ENCODE measurements at regions not wholly inside any gene's neighbourhood (a gene's known extent, or its start where the extent isn't known, plus 50 kb on each side); places are given as distances from the start of the nearest gene placed in this dataset.

- Histone ChIP-seq H3F3A (ENCODE audit: insufficient read depth) (no peaks in the 10 kb centered on the region), H3K79me2 (ENCODE audit: insufficient read depth) (no peaks in the 10 kb centered on the region), H3K9me2 (ENCODE audit: insufficient read depth) (no peaks in the 10 kb centered on the region), H3K36me3 (ENCODE audit: low read depth) (no peaks in the 10 kb centered on the region), H3K4me3 (no peak overlapping the region), H3K27ac (no peak overlapping the region), H2AFZ (no peak overlapping the region), H3K9me3 (ENCODE audit: low read depth) (no peaks in the 10 kb centered on the region), H3K4me1 (ENCODE audit: insufficient read depth) (no peaks in the 10 kb centered on the region), H3K27me3 (replicated peaks; ENCODE audit: insufficient read depth) (no peaks in the 10 kb centered on the region), H3K4me2 (ENCODE audit: unreplicated experiment) (no peak overlapping the region), H3K9ac (no peak overlapping the region), H4K20me1 (ENCODE audit: insufficient read depth) (no peaks in the 10 kb centered on the region)
- DNase-seq: no peak
- in situ Hi-C loops (cut with MboI): no loop called here
- 75 to 78% methylated on average over 4 of the region's 4 CpGs for WGBS, 2 experiments (ENCODE audit: low coverage in 1 of 2, low lambda C conversion rate in 2 of 2, missing lambda C conversion rate in 2 of 2)
- no peak for TF ChIP-seq EZH2 (IDR thresholded peaks at IDR 0.05; ENCODE audit: insufficient read depth, poor library complexity, severe bottlenecking)
- TF ChIP-seq EZH2phosphoT487 (IDR thresholded peaks at IDR 0.05; ENCODE audit: insufficient read depth, low read depth): no peak
Measured at GRCh38 chr1:200272481-200273068, 137.3 kb downstream of the ZNF281 start.

GRCh38 chr1:200269256-200269655, 140.6 kb downstream of the ZNF281 start:
- no peaks in the 10 kb centered on the region for H3F3A ChIP-seq (ENCODE audit: insufficient read depth)
- no peaks in the 10 kb centered on the region for H3K9me2 ChIP-seq (ENCODE audit: insufficient read depth)
- H2AFZ ChIP-seq: no peak overlapping the region
- no peak overlapping the region for H3K27ac ChIP-seq
- H3K4me2 ChIP-seq (ENCODE audit: unreplicated experiment): no peak overlapping the region
- TF ChIP-seq EZH2 (IDR thresholded peaks at IDR 0.05; ENCODE audit: insufficient read depth, poor library complexity, severe bottlenecking): no peak
- no peak for TF ChIP-seq EZH2phosphoT487 (IDR thresholded peaks at IDR 0.05; ENCODE audit: insufficient read depth, low read depth)
- no peaks in the 10 kb centered on the region for H4K20me1 ChIP-seq (ENCODE audit: insufficient read depth)
- in situ Hi-C loops (cut with MboI): no loop called here
- no peak for DNase-seq
- H3K27me3 ChIP-seq (replicated peaks; ENCODE audit: insufficient read depth): no peaks in the 10 kb centered on the region
- H3K36me3 ChIP-seq (ENCODE audit: low read depth): no peaks in the 10 kb centered on the region
- no peak overlapping the region for H3K9ac ChIP-seq
- no peaks in the 10 kb centered on the region for H3K9me3 ChIP-seq (ENCODE audit: low read depth)
- H3K79me2 ChIP-seq (ENCODE audit: insufficient read depth): no peaks in the 10 kb centered on the region
- no peak overlapping the region for H3K4me3 ChIP-seq
- WGBS, 2 experiments (ENCODE audit: low coverage in 1 of 2, low lambda C conversion rate in 2 of 2, missing lambda C conversion rate in 2 of 2): 100% methylated on average over 1 of the region's 1 CpG
- no peaks in the 10 kb centered on the region for H3K4me1 ChIP-seq (ENCODE audit: insufficient read depth)

GRCh38 chr1:200267937-200268336, 141.9 kb downstream of the ZNF281 start:
- in situ Hi-C loops (cut with MboI): no loop called here
- H3F3A ChIP-seq (ENCODE audit: insufficient read depth): no peaks in the 10 kb centered on the region
- no peak overlapping the region for H3K4me3 ChIP-seq
- no peak overlapping the region for H3K9ac ChIP-seq
- H3K4me1 ChIP-seq (ENCODE audit: insufficient read depth): no peaks in the 10 kb centered on the region
- TF ChIP-seq EZH2phosphoT487 (IDR thresholded peaks at IDR 0.05; ENCODE audit: insufficient read depth, low read depth) (no peak), EZH2 (IDR thresholded peaks at IDR 0.05; ENCODE audit: insufficient read depth, poor library complexity, severe bottlenecking) (no peak)
- H3K79me2 ChIP-seq (ENCODE audit: insufficient read depth): no peaks in the 10 kb centered on the region
- no peak overlapping the region for H3K4me2 ChIP-seq (ENCODE audit: unreplicated experiment)
- H3K9me3 ChIP-seq (ENCODE audit: low read depth): no peaks in the 10 kb centered on the region
- 48 to 50% methylated on average over 1 of the region's 1 CpG for WGBS, 2 experiments (ENCODE audit: low coverage in 1 of 2, low lambda C conversion rate in 2 of 2, missing lambda C conversion rate in 2 of 2)
- no peaks in the 10 kb centered on the region for H3K36me3 ChIP-seq (ENCODE audit: low read depth)
- no peaks in the 10 kb centered on the region for H3K27me3 ChIP-seq (replicated peaks; ENCODE audit: insufficient read depth)
- H3K27ac ChIP-seq: no peak overlapping the region
- H3K9me2 ChIP-seq (ENCODE audit: insufficient read depth): no peaks in the 10 kb centered on the region
- H4K20me1 ChIP-seq (ENCODE audit: insufficient read depth): no peaks in the 10 kb centered on the region
- no peak overlapping the region for H2AFZ ChIP-seq
- no peak for DNase-seq

- DNase-seq: no peak
- no peaks in the 10 kb centered on the region for H3K9me3 ChIP-seq (ENCODE audit: low read depth)
- no peaks in the 10 kb centered on the region for H3K4me1 ChIP-seq (ENCODE audit: insufficient read depth)
- no peak overlapping the region for H3K27ac ChIP-seq
- H3F3A ChIP-seq (ENCODE audit: insufficient read depth): no peaks in the 10 kb centered on the region
- in situ Hi-C loops (cut with MboI): no loop called here
- H3K36me3 ChIP-seq (ENCODE audit: low read depth): no peaks in the 10 kb centered on the region
- H2AFZ ChIP-seq: no peak overlapping the region
- H3K79me2 ChIP-seq (ENCODE audit: insufficient read depth): no peaks in the 10 kb centered on the region
- H3K4me2 ChIP-seq (ENCODE audit: unreplicated experiment): no peak overlapping the region
- 80 to 81% methylated on average over 4 of the region's 4 CpGs for WGBS, 2 experiments (ENCODE audit: low coverage in 1 of 2, low lambda C conversion rate in 2 of 2, missing lambda C conversion rate in 2 of 2)
- H3K4me3 ChIP-seq: no peak overlapping the region
- no peaks in the 10 kb centered on the region for H3K9me2 ChIP-seq (ENCODE audit: insufficient read depth)
- H4K20me1 ChIP-seq (ENCODE audit: insufficient read depth): no peaks in the 10 kb centered on the region
- TF ChIP-seq EZH2 (IDR thresholded peaks at IDR 0.05; ENCODE audit: insufficient read depth, poor library complexity, severe bottlenecking) (no peak), EZH2phosphoT487 (IDR thresholded peaks at IDR 0.05; ENCODE audit: insufficient read depth, low read depth) (no peak)
- no peak overlapping the region for H3K9ac ChIP-seq
- no peaks in the 10 kb centered on the region for H3K27me3 ChIP-seq (replicated peaks; ENCODE audit: insufficient read depth)
Measured at GRCh38 chr1:200267458-200267857, 142.4 kb downstream of the ZNF281 start.

- DNase-seq: no peak
- H3K9me2 ChIP-seq (ENCODE audit: insufficient read depth): no peaks in the 10 kb centered on the region
- WGBS, 2 experiments (ENCODE audit: low coverage in 1 of 2, low lambda C conversion rate in 2 of 2, missing lambda C conversion rate in 2 of 2): 71 to 75% methylated on average over 3 of the region's 3 CpGs
- no peak overlapping the region for H3K9ac ChIP-seq
- no peaks in the 10 kb centered on the region for H3K9me3 ChIP-seq (ENCODE audit: low read depth)
- H3K36me3 ChIP-seq (ENCODE audit: low read depth): no peaks in the 10 kb centered on the region
- H3K27ac ChIP-seq: no peak overlapping the region
- no peak overlapping the region for H2AFZ ChIP-seq
- H3F3A ChIP-seq (ENCODE audit: insufficient read depth): no peaks in the 10 kb centered on the region
- H3K79me2 ChIP-seq (ENCODE audit: insufficient read depth): no peaks in the 10 kb centered on the region
- H3K27me3 ChIP-seq (replicated peaks; ENCODE audit: insufficient read depth): no peaks in the 10 kb centered on the region
- no peak overlapping the region for H3K4me3 ChIP-seq
- no peaks in the 10 kb centered on the region for H4K20me1 ChIP-seq (ENCODE audit: insufficient read depth)
- H3K4me2 ChIP-seq (ENCODE audit: unreplicated experiment): no peak overlapping the region
- TF ChIP-seq EZH2phosphoT487 (IDR thresholded peaks at IDR 0.05; ENCODE audit: insufficient read depth, low read depth) (no peak), EZH2 (IDR thresholded peaks at IDR 0.05; ENCODE audit: insufficient read depth, poor library complexity, severe bottlenecking) (no peak)
- no peaks in the 10 kb centered on the region for H3K4me1 ChIP-seq (ENCODE audit: insufficient read depth)
- in situ Hi-C loops (cut with MboI): no loop called here
Measured at GRCh38 chr1:200266871-200267270, 143.0 kb downstream of the ZNF281 start.
